ENCODE measurements at regions not wholly inside any gene's neighbourhood (a gene's known extent, or its start where the extent isn't known, plus 50 kb on each side); places are given as distances from the start of the nearest gene placed in this dataset.

- WGBS = 74% methylated on average over 3 of the region's 3 CpGs
- TF ChIP-seq RAD21 (IDR thresholded peaks at IDR 0.05) = no peak
- no peak for TF ChIP-seq CTCF (IDR thresholded peaks at IDR 0.05; ENCODE audit: low read depth, low read length, missing input control)
- TF ChIP-seq, protein P1, sequence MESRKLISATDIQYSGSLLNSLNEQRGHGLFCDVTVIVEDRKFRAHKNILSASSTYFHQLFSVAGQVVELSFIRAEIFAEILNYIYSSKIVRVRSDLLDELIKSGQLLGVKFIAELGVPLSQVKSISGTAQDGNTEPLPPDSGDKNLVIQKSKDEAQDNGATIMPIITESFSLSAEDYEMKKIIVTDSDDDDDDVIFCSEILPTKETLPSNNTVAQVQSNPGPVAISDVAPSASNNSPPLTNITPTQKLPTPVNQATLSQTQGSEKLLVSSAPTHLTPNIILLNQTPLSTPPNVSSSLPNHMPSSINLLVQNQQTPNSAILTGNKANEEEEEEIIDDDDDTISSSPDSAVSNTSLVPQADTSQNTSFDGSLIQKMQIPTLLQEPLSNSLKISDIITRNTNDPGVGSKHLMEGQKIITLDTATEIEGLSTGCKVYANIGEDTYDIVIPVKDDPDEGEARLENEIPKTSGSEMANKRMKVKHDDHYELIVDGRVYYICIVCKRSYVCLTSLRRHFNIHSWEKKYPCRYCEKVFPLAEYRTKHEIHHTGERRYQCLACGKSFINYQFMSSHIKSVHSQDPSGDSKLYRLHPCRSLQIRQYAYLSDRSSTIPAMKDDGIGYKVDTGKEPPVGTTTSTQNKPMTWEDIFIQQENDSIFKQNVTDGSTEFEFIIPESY (IDR thresholded peaks at IDR 0.05) = no peak
- TF ChIP-seq JUND (IDR thresholded peaks at IDR 0.05) = no peak
- no peak for TF ChIP-seq NR2F2 (IDR thresholded peaks at IDR 0.05)
- TF ChIP-seq TAF1 (conservative IDR thresholded peaks at IDR 0.05) = no peak
- TF ChIP-seq FOXA2 (IDR thresholded peaks at IDR 0.05) = no peak
- no peak for TF ChIP-seq REST (IDR thresholded peaks at IDR 0.05)
- no peak for TF ChIP-seq HNF4G (IDR thresholded peaks at IDR 0.05)
- no peak for TF ChIP-seq ATF3 (IDR thresholded peaks at IDR 0.05)
- TF ChIP-seq YY1 (IDR thresholded peaks at IDR 0.05) = no peak
- no peak for TF ChIP-seq GABPA (IDR thresholded peaks at IDR 0.05 in 1 of 2, conservative IDR thresholded peaks at IDR 0.05 in 1 of 2)
- no peak for TF ChIP-seq SP1 (IDR thresholded peaks at IDR 0.05)
- no peak for TF ChIP-seq FOXA1 (IDR thresholded peaks at IDR 0.05)
- no peak for TF ChIP-seq RXRA (IDR thresholded peaks at IDR 0.05)
- TF ChIP-seq HNF4A (conservative IDR thresholded peaks at IDR 0.05) = no peak
- no peaks in the 10 kb centered on the region for H3K4me1 ChIP-seq (ENCODE audit: control insufficient read depth in 4 of 4, insufficient read depth in 4 of 4, low read length in 3 of 4)
- no peaks in the 10 kb centered on the region for H3K27me3 ChIP-seq (ENCODE audit: control insufficient read depth in 4 of 4, insufficient read depth in 4 of 4, low read length in 3 of 4)
- DNase-seq (ENCODE audit: low spot score) = no peak
- no peak overlapping the region for H3K27ac ChIP-seq (ENCODE audit: low read depth in 1 of 2, low read length in 2 of 2)
- H3K9me3 ChIP-seq (ENCODE audit: control insufficient read depth in 4 of 4, low read length in 3 of 4) = no peaks in the 10 kb centered on the region
- no peak overlapping the region for H3K4me3 ChIP-seq (ENCODE audit: low read depth in 1 of 3, low read length in 3 of 3)
- H3K9ac ChIP-seq (ENCODE audit: low read depth in 1 of 2, low read length in 2 of 2) = no peak overlapping the region
- H3K36me3 ChIP-seq (ENCODE audit: control insufficient read depth in 4 of 4, insufficient read depth in 3 of 4, low read depth in 1 of 4, low read length in 3 of 4) = no peaks in the 10 kb centered on the region
These were observed 745.6 kb upstream of the FAM241A start for GRCh38 chr4:111399623-111400022.

DNA sequence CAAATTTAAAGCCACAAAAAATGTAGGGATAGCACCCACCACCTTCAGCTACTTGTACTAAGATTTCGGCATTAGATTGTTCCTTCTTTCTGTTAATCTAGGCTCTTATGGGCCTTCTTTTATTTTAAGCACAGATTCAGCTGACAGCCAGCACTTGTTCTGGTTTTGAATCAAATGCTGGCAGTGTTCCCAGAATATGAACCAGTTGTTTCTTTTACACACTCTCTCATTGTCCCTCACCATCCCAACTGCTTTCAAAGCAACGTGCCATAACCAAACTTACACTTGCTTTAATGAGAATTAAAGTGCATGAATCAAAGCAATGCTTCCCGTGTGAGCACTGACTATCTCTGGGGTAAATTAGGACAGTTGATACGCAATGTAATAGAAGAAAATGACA lies 744.5 kb upstream of the FAM241A start:
- TF ChIP-seq YY1 (IDR thresholded peaks at IDR 0.05) (no peak), JUND (IDR thresholded peaks at IDR 0.05) (no peak), TAF1 (conservative IDR thresholded peaks at IDR 0.05) (no peak), REST (IDR thresholded peaks at IDR 0.05) (no peak), CTCF (IDR thresholded peaks at IDR 0.05; ENCODE audit: low read depth, low read length, missing input control) (no peak), GABPA (IDR thresholded peaks at IDR 0.05 in 1 of 2, conservative IDR thresholded peaks at IDR 0.05 in 1 of 2) (no peak), HNF4G (IDR thresholded peaks at IDR 0.05) (no peak), NR2F2 (IDR thresholded peaks at IDR 0.05) (no peak), RXRA (IDR thresholded peaks at IDR 0.05) (no peak), ATF3 (IDR thresholded peaks at IDR 0.05) (no peak), HNF4A (conservative IDR thresholded peaks at IDR 0.05) (no peak), SP1 (IDR thresholded peaks at IDR 0.05) (no peak), FOXA1 (IDR thresholded peaks at IDR 0.05) (no peak)
- H3K4me3 ChIP-seq (ENCODE audit: low read depth in 1 of 3, low read length in 3 of 3) = no peak overlapping the region
- H3K27me3 ChIP-seq (ENCODE audit: control insufficient read depth in 4 of 4, insufficient read depth in 4 of 4, low read length in 3 of 4) = no peaks in the 10 kb centered on the region
- H3K27ac ChIP-seq (ENCODE audit: low read depth in 1 of 2, low read length in 2 of 2) = no peak overlapping the region
- no peaks in the 10 kb centered on the region for H3K36me3 ChIP-seq (ENCODE audit: control insufficient read depth in 4 of 4, insufficient read depth in 3 of 4, low read depth in 1 of 4, low read length in 3 of 4)
- no peaks in the 10 kb centered on the region for H3K9me3 ChIP-seq (ENCODE audit: control insufficient read depth in 4 of 4, low read length in 3 of 4)
- no peak overlapping the region for H3K9ac ChIP-seq (ENCODE audit: low read depth in 1 of 2, low read length in 2 of 2)
- H3K4me1 ChIP-seq (ENCODE audit: control insufficient read depth in 4 of 4, insufficient read depth in 4 of 4, low read length in 3 of 4) = no peaks in the 10 kb centered on the region
- no peak for DNase-seq (ENCODE audit: low spot score)
- 65% methylated on average over 4 of the region's 4 CpGs for WGBS

All from liver (tissue), 8 donors.